ENCODE measurements at regions not wholly inside any gene's neighbourhood (a gene's known extent, or its start where the extent isn't known, plus 50 kb on each side); places are given as distances from the start of the nearest gene placed in this dataset.
"Not testable (repeated sequence)": the region's sequence is repeated elsewhere in the genome, so short reads cannot be mapped to it uniquely, and the experiment has no call there.

DNA sequence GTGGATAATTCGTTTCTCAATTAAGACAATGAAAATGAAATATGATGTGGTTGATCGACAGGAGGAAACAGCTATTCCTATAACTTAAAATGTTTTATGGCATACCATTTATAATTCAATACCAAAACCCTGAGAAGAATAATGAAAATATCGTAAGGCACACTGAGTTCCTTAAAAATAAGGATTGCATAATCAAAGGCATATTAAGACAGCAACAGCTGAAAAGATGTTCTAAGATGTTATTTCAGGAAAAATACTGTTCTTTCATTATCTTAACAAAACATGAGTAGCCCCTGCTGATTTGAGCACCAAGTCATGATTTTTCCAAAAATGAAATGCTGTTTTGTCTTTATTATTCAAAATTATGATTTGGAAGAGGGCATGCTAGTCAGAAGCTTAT, 189.4 kb upstream of the ALG10 start:
- no peak for FAIRE-seq

DNA sequence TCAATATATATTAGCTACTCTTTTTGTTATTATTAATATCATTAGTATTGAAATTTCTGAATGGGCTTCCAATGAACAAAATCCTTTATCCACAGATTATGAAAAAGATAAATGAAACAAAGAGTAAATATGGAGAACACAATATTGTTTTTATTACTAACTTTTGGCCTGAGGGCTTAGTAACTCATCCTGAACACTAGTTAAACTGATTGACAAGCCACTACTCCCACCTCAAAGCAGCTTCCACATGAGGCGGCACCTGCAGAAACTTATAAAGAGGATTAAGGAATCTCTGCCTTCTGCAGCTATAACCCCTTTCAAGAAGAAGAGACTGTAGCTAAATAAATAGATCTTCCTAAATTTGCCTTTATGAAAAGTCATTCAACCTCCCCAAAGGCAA, 187.6 kb upstream of the ALG10 start:
- no peak for FAIRE-seq

DNA sequence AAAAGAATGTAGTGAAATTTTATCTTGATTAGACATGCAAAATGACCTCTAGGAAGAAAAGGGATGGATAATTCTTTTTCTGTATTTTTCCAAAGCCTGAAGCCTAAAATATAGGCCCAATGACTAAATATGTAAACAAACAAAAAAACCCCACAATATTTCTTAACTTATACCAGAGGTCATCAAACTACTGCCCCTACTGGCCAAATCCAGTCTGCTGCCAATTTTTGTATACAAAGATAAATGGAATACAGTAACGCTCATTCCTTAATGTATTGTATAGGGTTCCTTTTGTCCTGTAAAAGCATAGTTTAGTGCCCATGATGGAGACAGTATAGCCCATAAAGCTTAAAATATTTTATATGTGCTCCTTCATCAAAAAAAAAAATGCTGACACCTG, 145.7 kb upstream of the ALG10 start:
- no peak for FAIRE-seq

DNA sequence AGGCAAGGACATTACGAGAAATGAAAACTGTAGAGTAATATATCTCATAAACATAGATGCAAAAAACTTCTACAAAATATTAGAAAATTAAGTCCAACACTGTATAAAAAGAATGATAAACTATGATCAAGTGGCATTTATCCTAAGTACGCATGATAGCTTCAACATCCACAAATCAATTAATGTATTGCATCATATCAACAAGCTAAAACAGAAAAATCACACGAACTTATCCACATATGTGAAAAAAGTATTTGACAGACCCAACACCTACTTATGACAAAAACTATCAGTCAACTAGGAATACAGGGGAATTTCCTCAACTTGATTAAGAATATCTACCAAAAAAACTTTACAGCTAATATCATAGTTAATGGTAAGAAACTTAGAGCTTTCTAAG, 129.9 kb upstream of the ALG10 start:
- no peak for FAIRE-seq

DNA sequence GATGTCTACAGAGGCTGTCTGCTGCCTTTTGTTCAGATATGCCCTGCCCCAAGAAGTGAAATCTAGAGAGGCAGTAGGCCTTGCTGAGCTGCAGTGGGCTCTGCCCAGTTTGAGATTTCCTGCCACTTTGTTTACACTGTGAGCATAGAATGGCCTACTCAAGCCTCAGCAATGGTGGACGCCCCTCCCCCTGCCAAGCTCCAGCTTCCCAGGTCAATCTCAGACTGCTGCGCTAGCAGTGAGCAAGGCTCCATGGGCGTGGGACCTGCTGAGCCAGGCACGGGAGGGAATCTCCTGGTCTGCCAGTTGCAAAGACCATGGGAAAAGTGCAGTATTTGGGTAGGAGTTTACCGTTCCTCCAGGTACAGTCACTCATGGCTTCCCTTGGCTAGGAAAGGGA, 101.8 kb upstream of the ALG10 start:
- FAIRE-seq: not testable (repeated sequence)

DNA sequence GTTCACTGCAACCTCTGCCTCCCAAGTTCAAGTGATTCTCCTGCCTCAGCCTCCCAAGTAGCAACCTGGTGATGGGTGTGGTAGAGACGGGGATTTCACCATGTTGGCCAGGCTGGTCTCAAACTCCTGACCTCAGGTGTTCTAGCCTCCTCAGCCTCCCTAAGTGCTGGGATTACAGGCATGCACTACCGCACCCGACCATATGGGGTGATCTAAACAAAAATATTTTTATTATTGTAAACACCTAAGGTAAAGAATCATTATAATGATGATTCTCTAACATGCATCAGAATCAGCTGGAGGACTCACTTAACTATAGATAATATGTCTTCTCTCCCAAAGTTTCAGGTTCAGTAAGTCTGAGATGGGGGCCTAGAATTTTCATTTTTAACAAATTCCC, 96.2 kb upstream of the ALG10 start:
- no peak for FAIRE-seq

DNA sequence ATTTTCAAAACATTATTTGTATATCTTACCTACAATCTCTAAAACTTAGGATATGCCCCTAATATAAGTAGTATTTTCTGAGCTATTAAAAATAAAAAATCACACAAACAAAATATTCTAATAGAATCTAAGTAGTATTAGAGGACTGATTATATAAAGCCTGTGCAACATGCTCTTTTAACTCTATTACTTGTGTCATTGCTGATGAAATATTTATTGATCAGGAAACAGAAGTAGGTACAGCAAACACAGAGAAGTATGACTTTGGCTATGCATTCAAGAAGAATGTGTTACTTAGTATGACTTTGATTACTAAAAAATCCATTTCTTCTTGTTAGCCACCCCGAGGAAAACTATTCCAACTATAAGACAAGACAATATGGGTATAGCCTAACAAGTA, 84.6 kb upstream of the ALG10 start:
- not testable (repeated sequence) for FAIRE-seq

DNA sequence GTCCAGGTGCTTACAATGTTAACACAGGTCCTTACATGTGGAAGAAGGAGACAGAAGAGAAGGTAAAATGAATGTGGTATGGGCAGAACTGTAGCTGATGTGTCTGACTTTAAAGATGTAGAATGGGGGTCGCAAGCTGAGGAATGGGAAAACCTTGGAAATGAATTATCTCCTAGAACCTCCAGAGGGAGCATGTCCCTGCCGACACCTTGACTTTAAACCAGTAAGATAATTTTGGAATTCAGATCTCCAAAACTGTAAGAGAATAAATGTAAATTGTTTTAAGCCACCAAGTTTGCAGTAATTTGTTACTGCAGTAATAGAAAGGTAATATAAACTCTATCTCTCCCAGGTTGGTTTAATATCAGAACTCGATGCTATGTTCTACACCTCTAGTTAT, 80.1 kb upstream of the ALG10 start:
- FAIRE-seq: no peak

DNA sequence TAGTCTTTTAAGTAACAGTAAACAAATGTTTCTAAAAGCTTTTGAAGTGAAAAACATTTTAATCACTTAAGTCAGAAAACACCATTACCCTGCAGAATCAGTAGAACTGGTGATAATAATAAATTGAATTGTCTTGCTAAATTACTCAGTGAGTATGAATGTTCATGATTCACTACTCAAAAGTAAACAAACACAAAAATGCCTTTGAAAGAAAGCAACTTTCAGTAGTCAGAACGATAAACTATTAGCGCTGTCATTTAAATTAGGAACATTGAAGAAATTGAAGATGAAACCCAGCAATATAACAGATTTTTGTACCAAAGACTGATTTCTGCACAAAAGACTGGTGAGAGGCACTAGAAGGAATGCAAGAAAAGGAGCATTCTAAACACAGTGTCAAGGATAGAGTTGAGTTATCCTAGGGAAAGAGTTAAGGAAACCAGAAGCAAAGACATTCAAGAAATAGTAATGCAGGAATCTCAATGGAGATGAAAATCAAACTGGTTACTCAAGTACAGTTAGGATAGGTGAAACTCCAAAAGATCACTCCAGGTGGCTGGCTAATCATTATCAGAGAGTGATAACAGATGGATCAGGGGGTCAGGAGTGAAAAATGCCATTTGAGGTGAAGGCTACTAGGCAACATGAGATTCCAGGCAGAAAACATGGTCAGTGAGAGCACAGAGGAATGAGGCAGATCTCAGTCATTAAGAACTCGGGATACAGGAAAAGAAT, 77.4 kb upstream of the ALG10 start:
- FAIRE-seq: no peak

DNA sequence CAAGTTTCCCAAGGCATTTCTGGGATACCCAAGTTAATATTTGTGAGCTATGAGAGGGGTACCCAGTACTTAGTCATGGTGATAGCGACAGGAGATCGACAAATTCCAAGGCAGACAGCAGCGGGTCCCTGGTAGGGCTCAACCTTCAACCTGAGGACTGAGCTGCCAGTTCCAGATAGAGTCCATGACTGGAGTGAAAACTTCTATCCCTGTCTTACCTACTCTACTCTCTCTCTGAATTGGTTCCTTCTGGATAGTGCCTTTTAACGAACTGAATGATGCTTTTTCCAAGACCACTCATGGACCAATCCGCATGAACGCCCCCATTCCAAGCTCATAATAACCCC, 76.9 kb upstream of the ALG10 start:
- no peak for FAIRE-seq

DNA sequence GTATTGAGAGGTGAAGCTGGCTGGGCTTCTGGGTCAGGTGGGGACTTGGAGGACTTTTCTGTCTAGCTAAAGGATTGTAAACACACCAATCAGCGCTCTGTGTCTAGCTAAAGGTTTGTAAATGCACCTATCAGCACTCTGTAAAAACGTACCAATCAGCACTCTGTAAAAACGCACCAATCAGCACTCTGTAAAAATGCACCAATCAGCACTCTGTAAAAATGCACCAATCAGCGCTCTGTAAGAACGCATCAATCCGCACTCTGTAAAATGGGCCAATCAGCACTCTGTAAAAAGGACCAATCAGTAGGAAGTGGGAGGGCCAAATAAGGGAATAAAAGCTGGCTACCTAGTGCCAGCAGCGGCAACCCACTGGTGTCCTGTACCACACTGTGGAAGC, 56.1 kb upstream of the ALG10 start:
- not testable (repeated sequence) for FAIRE-seq

DNA sequence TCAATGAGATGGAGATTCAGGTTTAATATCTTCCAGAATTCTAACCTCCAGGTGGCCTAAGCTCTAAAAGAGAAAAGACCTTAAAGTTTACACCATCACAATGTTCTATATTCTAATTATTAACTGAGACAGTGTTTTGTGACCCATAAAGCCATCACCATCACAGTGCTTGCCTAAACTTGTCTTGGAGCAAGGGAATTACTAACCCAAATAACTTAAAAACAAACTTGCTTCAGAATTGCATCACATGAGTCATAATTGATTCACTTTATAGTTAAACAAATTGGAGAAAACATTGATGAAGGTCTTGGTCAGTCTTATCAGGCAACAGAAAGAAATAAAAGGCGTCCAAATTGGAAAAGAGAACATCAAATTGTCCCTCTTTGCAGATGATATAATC, 54.5 kb upstream of the ALG10 start:
- no peak for FAIRE-seq

Data from TTC549 (cell line).